GM12873 (cell line): ENCODE measurements at regions not wholly inside any gene's neighbourhood (a gene's known extent, or its start where the extent isn't known, plus 50 kb on each side); places are given as distances from the start of the nearest gene placed in this dataset.

Source experiments
- CTCF ChIP-seq: IDR thresholded peaks from 2 replicates; pipeline ENCODE4 v1.5.1; 2012; ENCODE audit warnings: low read depth, mild to moderate bottlenecking, moderate library complexity, low read length, control low read depth; ENCODE audit not compliant: insufficient read depth; ENCODE audit errors: missing control alignments

- TF ChIP-seq CTCF: no peak
Measured at GRCh38 chr20:62581806-62582205, 60.5 kb upstream of the SLCO4A1 start.

DNA sequence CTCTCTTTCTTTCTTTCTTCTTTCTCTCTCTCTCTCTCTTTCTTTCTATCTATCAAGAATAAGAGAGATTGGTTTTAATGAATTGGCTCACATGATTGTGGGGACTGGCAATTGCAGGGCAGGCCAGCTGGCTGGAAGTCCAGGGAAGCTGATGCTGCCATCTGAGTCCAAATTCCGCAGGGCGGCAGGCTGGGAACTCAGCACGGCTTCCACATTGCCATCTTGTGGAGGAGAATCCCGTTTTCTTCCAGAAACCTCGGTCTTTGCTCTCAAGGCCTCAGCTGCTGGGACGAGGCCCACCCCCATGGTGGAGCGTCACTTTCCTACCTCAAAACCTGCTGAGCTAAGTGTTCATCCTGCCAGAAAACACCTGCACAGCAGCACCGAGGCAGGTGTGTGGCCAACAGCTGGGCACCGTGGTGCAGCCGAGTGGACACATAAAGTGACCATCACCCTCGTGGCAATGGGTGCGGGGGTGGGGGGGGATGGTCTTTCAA, 58.8 kb upstream of the SLCO4A1 start:
- TF ChIP-seq CTCF: no peak

GRCh38 chr20:62584671-62585460, 57.4 kb upstream of the SLCO4A1 start:
- TF ChIP-seq CTCF: no peak

DNA sequence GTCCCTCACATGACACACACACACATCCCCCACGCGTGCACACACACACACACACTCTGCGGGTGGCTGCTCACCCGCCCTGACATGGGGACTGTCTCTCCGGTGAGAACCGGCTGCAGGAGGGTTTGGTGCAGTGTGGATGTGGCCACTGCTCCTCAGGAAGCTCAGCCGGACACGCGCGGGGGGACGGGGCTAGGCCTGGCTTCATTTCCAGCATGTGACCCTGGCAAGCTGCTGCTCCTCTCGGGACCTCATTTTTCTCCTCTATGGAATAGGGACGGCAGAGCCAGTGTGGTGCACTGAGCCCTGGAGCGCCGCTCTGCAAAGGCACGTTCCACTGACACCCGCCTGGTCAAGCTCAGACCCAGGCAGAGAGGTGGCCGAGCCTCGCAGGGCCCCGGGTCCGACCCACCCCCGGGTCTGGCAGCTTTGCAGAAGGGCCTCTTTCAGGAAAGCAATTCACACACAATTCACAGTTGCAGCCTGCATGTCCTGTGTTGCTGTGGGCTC, 56.8 kb upstream of the SLCO4A1 start:
- TF ChIP-seq CTCF: no peak

DNA sequence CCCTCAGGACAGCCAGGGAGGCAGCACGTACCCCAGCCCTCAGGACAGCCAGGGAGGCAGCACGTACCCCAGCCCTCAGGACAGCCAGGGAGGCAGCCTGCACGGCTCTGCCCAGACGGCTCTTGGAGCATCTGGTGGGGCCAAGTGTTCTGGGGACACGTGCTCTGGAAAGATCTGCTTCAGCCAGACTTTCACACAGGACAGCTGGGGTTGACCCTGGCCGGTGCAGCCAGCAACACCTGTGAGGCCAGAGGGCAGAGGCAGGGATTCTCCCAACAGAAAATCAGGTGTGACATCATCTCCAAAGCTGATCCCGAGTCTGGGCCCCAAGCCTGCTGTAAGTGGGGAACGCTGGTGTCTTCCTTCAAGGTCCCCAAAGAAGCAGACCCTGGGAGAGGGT, 55.5 kb upstream of the SLCO4A1 start:
- TF ChIP-seq CTCF: no peak

- no peak for TF ChIP-seq CTCF
Measured at GRCh38 chr20:62587757-62588402, 54.4 kb upstream of the SLCO4A1 start.

DNA sequence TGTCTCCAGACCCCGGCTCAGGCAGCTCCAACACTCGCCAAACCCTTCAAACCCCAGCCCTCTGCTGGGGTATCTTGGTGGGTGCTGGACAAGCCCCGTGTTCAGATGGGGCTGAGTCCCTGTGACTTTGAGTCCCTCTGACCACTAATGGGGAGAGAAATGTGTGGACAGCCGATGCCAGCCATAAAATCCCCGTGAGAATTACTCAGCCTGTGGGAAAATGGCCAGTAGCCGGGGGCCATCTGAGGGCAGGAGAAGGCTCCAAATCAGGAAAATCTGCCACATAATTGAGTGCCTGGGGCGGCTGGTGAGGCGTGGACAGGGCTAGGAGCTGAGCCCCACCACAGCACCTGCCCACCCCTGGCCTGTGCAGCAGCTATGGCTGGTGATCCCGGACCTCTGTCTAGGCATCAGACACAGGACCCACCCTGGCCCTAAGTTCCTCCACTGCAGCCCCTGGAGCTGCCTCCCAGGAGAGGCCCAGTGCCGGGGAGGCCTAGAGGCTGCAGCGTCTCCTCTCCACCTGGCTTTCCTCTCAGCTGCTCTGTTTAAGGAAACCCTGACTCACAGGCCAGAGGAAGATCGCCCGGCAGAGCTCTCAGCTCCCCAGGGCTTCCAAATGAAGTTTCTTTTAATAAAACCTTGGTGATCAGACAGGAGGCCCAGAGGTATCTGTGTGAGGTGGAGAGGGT, 53.7 kb upstream of the SLCO4A1 start:
- no peak for TF ChIP-seq CTCF
